GM19239 (cell line): ENCODE measurements at regions not wholly inside any gene's neighbourhood (a gene's known extent, or its start where the extent isn't known, plus 50 kb on each side); places are given as distances from the start of the nearest gene placed in this dataset.

Source experiments
- DNase-seq: peaks from one replicate; pipeline ENCODE4 v3.0.0; 2011; ENCODE audit warnings: low spot score; ENCODE audit not compliant: insufficient read length
- FAIRE-seq: peaks from 2 replicates; lab custom pipeline; 2011; peaks lifted over from hg19 to GRCh38; lab: Jason Lieb, UNC

DNA sequence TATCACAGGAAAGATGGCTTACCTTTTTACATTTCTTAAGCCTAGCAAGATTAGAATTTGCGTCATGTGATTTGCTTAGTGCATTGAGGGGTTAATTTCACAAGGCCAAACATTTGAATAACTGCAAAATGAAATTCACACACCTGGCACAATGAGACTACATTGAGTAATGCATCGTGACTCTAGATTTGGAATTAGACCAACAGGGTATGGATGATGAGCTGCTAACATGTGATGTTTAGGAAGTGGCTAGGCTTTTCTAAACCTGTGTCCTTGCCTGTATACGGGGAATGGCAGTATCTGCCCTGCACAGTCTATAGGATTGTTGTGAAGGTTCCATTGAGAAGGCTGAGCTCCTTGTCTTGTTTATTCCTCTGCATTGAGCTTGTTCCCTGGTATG is 160.1 kb downstream of the MFSD1 start:
- FAIRE-seq (no peak), DNase-seq (no peak)

DNA sequence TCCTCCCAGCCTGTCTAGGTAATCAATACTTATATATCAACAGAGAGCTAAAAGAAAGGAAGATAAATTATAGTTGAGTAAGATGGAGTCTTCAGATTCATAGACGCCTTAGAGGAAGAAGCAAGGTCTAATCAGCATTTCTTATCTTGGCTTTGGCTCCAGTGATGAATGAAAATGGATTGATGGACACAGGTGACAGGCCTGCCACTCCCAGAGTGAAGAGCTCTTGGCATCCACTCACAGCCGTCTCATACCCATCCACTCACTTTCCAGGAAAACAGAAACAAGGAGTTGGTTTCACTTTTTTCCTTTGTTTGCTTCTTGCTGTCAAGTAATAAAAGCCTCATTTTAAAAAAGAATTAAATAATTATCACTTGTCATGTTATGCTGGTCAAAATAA is 168.2 kb downstream of the MFSD1 start:
- FAIRE-seq = no peak
- DNase-seq = no peak

DNA sequence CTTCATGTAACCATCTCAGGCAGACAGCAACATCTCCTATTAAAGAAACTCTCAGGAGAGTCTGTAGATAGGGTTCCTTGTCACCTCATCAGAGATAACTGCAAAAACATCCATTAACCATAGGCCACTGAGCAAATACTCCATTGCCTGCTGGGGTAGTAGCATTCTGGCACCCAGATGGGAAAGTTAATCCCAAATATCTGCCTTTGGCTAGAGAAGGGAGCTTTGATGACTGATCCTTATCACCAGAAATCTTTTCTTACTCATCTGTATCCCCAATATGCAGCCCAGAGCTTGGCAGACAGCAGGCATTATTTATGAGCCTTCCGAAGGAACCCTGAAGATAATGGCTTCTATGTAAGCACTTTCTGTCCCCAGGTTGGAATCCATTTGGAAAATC is 173.1 kb downstream of the MFSD1 start:
- FAIRE-seq (no peak), DNase-seq (no peak)

DNA sequence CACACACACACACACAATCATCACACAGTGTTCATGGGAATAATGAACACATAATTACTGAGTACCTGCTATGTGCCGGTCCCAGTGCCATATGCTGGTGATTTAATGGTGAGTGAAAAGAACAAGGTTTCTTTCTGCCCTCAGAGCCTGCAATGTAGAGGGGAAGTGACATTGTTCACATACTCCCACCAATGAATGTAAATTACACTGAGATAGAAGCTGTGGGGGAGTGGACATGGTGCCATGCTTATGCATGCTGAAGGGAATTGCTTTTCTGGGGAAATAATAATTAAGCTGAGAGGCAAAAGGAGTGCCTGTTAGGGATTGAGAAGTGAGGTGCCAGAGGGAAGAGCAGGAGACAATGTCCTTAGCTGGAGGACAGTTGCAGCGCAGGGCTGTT is 175.1 kb downstream of the MFSD1 start:
- FAIRE-seq = no peak
- DNase-seq = no peak

DNA sequence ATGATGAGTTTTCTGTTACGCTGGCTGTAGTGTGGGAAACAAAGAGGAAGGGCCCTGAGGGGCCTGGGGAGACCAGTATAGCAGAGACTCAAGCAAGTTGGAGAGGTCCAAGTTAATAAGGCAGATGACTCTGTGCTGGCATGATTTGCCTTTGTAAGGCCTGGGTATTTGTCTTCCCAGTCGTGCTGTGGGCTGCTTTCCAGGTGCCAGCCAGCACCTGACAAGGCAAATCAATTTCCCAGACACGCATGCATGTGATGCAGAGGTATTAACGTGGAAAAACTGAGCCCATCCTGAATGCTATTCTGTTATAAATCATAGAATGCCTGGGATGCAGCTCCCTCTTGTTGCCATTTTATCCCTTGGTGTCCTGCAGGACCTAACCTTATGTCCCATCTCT is 175.6 kb downstream of the MFSD1 start:
- DNase-seq (no peak), FAIRE-seq (no peak)

DNA sequence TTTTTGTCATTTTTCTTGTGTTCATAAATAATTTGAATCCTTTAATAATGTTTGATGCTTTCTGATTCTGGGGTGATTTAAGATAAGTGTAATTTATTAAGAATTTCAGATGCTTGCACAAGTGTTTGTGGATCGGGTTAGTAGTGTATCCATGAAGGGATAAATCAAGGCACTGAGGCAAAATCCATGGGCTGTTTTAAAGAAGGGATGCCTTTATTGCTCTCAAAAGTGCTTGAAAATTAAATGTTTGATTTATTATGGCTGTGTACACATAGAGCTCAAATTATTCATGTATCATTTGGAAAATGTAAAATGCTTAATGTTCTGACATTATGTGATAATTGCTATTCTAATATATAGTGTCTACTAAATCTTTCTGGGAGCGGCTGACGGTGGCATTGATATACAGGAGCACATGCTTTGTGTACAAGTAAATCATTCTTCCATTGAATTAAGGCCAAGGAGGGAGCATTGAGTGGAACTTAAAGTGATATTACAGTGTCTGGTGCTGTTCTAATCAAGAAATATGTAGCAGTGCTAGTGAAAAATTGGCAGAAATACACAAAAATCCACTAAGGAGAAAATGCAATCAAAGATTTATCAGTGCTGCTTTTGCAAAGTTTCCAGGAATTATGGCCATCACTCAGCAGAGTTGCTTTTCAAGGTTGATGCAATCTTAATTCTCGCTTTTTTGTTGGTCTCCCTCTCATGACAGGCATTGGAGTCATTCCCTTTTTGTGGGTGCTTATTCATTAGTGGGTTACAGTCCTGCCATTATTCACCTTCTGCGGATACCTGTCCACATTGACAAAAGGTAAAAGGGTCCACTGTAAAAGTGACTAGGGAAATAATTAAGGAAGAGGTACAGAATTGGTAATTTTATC is 181.6 kb downstream of the MFSD1 start:
- FAIRE-seq (no peak), DNase-seq (no peak)

DNA sequence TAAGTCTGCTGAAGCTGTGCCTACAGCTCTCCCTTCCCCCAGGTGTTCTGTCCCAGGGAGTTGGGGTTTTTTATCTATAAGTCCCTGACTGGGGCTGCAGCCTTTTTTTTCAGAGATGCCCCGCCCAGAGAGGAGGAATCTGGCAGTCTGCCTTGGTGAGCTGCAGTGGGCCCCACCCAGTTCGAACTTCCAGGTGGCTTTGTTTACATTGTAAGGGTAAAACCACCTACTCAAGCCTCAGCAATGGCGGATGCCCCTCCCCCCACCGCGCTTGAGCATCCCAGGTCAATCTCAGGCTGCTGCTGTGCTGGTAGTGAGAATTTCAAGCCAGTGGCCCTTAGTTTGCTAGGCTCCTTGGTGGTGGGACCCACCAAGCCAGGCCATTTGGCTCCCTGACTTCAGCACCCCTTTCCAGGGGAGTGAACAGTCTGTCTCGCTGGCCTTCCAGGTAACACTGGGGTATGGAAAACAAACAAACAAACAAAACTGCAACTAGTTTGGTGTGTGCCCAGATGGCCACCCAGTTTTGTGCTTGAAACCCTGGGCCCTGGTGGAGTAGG is 189.4 kb downstream of the MFSD1 start:
- FAIRE-seq = no peak
- DNase-seq = no peak

DNA sequence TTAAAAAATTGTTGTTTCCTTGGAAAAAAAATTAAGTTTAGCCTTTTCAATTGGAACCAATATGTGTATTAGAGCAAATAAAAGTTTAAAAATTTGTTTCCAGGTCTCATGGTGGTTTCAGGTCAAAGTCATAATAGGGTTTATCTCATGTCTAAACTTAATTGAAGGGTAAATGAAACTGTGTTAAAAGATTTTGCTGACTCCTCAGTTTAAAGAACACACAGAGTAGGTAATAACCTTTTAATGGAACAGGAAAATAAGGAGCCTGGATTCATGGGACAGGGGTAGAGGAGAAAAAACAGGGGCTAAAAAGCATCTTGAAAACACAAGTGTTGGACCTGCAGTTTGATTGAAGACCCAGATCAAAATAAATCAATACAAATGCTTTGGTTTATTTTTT is 190.6 kb downstream of the MFSD1 start:
- no peak for DNase-seq
- no peak for FAIRE-seq

DNA sequence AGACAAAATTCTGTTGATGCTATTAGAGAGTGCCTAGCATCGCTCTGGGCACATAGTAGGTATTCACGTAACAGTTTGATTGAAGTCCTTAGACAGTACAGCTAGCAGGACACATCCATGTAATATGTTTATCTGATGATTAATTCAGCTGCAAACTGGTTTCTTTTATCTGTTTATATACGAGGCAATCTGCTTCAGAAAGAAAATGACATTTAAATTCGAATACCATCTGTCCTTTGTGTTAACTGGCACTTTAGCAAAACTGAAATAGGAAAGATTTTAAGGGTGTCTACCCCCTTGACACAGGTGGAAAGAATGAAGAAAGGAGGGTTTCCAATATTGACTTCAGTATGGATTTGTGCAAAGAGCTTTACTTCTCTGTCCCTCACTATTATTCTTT is 192.5 kb downstream of the MFSD1 start:
- FAIRE-seq = no peak
- DNase-seq = no peak

DNA sequence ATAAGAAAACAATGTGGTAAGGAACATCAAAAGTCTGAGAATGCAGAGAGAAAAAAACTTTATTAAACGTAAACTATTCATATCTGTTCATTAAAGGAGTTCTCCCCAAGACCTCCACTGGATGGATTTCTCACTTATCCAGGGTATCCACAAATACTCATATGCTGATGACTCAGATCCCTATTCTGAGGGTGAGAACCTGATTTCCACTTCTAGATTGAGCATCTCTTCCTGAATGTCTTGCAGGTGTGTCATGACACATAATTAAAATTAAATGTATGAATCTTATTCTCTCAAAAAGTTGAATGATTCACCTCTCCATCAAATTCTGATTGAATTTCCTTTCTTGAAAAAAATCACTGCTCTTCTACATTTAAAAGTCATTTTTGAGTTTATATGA is 199.9 kb downstream of the MFSD1 start:
- no peak for FAIRE-seq
- no peak for DNase-seq

DNA sequence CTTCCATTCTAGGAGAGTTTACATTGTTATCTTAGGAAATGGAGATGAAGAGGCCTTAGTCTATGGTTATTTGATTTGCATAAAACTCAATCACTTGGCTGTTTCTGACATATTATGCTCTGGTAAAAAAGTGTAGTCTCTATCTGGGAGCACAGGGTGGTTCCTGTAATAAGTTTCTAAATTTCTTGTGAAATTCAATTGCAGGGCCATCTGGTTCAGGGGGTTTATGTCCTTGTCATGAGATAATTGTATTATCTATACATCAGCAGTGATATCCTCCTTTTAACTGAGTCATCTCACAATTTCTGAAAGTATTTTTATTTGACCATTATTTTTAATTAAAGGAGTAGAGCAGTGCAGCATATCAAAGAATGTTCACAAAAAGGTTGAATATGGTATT is 203.3 kb downstream of the MFSD1 start:
- no peak for FAIRE-seq

DNA sequence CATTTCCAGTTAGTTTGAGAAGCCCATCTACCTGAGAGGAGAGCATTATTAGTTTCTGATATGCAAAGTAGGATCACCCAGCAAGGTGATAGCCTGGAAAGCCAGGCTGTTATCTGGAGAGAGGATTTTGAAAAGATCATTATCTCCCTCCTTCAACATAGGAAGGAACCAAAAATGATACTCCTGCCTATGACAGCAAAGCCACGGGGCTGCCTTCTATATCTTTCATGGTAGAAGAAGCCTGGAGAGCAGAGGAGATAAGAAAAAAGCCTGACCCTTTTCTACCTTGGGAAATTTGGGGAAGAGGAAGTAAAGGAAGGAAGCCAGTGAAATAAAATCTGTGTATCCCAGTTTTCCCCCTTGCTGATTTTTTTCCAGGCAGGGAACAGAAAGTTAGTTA is 205.5 kb downstream of the MFSD1 start:
- DNase-seq (no peak), FAIRE-seq (no peak)

More for the DNA sequence above, 203.3 kb downstream of the MFSD1 start:
- no peak for DNase-seq

DNA sequence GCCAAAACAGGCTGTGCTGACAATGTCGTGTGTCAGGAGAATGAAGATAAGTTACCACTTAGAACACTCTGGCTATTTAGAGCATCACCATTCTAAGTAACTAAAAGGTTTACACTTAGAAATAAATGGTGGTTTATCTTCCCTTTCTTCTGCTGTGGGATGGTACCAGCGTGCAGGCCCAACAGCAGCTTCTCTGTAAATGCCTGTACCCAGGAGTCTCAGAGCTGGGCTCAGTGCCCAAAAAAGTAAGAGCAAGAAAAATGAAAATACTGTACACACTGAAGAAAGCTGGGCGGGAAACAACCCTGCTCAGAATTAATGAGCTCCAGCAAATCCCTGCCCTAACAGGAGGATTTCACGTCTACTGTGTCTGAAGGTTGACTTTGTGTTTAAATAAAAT is 206.5 kb downstream of the MFSD1 start:
- no peak for FAIRE-seq
- no peak for DNase-seq

DNA sequence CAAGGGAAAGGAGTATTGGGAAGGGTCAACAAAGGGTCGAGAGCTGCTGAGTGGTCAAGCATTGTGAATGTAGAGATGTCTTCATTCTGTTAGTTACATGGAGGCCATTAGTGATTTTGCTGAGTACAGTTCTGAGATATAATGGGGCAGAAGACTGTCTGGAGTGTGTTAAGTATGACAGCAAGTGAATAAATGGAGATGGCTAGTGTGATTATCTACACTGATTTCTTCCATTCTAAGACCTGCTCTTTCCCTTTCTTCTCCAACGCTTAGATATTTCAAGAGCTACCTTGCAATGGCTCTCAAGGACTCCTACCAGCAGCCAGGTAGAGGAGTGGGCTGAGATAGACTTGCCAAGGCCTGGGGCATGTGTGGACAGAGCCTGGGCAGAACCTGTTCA is 216.5 kb downstream of the MFSD1 start:
- no peak for DNase-seq
- FAIRE-seq = no peak

DNA sequence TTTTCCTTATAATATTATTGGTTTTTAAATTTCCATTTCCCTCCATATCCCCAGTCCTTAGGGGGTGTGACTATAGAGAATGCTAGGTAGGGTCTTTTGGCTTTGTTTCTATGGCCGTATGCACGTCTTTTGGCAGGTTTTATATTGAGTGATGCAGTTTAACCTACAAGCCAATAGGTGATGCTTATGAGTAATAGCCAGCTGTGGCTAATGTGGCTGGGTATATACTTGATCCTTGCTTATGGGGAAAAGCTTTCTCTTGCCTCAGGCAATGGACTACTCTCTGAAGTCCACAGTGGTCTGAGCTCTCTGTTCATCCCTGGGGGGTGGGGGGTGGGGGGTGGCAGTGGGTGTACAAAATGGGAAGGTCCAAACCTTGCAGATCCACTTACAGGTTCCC is 223.9 kb downstream of the MFSD1 start:
- FAIRE-seq (no peak), DNase-seq (no peak)

DNA sequence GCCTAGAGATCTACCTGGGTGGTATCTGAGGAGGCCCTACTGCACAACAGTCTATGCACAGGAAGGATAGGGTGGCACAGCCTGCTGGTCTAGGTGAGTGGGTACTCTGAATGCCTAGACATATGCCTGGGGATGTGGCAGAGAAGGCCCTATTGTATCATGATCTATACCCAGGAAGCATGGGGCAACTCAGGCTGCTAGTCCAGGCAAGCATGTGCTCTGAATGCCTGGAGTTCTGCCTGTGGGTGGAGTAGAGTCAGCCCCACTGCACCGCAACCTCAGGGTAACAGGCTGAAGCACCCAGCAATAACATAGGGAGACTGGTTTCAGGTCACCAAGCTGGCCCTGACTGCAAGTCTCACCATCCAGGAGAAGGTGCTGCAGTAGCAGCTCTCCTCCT is 224.7 kb downstream of the MFSD1 start:
- no peak for DNase-seq
- no peak for FAIRE-seq

DNA sequence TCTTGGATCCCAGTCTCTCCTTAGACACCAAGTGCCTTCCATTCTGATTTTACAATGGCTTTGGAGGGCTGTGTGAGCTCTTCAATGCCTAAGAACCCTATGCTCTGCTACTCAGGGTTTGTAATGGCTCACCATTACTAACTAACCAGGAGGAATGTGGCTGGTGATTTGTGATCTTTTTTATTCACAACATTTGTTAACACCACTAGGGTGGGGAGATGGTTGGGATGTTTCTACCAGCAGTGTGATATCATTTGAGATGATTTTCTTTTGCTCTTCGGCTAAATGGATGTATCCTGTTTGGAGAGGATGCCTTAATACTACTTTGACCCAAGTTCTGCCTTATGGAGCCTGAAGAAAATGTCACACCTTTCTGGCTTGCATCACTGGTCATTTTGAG is 226.9 kb downstream of the MFSD1 start:
- no peak for DNase-seq
- FAIRE-seq = no peak

DNA sequence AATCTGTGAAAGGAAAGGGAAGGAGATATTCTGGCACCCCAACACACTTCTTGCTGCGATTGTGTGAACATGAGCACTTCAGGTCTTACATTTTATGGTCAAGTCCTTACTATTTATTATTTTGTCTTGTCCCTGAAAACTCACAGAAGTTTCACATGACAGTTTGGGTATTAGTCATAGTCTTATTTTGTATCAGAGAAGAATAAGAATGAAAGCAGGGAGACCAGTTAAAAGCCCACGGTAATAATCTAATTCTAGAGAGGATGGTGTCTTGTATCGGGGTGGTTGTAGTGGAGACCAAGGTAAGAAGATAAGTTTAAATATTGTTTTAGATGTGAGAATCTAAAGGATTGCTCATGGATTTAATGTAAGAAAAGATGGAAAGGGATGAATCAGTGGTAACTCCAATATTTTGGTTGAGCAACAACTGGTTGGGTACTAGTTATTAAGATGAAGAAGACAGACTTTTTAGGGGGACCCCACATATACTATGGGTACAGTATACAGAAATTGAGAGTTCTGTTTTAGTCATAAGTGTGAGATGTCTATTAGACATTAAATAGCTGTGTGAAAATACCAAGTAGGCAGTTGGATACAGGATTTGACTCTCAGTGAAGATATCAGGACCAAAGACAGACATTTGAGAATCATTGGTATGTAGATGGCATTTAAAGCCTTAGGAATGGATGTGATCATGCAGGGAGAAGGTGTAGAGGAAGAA is 227.6 kb downstream of the MFSD1 start:
- no peak for FAIRE-seq
- DNase-seq = no peak

DNA sequence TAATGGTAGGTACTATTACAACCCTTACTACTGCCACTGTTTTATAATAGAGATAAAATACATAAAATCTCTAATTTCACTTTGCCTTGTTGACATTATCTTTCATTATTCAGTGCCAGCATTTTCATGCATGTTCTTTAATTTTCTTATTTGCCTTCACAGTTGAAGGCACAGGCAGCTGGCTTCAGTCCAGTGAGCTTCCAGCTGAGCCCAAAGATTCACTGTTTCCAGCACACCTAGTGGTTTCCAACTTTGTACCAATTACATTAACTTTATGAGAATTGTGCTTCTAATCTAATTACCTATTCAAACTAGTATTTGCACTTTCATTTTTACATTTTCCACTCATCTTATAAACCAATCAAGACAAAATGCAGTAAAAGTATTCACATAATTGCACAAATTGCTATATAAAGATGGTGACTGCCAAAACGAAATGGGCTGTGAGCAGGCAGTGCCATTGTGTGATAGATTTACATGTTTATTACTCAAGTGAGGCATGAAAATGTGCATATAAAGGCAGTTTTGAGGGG is 228.3 kb downstream of the MFSD1 start:
- FAIRE-seq (no peak), DNase-seq (no peak)

DNA sequence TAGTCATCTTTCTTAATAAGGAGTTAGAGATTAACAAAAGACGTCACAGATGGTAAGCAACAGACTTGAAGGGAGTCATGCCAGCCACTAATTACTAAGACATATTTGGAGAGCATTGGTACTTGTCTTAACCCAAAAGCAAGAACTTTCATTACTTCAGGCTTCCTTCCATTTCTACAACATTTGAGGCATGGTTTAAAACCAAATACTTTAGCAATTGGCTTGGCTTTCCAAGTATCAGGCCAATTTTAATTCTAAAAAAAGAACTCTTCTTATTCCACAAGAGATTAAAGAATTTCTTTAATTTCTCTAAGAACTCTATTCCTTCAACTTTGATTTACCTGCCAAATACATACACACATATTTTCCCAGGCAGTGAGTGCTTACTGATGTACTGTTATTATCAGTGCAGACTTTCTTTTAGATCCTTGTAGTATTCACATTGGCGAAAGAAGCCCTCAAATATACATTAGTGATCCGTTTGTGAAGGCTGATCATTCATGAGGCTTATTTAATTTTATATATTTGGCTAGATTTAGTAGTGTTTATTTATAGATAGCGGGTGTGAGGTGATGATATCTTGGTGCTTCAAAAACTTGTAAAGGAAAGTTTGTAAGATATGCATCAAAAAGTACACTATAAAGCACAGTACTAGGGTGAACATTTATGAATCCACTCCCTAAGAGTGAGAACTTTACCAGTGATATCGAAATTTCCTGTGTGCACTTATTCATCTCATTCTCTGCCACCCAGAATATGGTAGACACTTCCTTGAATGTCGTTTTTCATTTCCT is 229.2 kb downstream of the MFSD1 start:
- FAIRE-seq (no peak), DNase-seq (no peak)
